Inferior parietal cortex (tissue), 1 donor: ENCODE measurements at regions not wholly inside any gene's neighbourhood (a gene's known extent, or its start where the extent isn't known, plus 50 kb on each side); places are given as distances from the start of the nearest gene placed in this dataset.
"Not testable (repeated sequence)": the region's sequence is repeated elsewhere in the genome, so short reads cannot be mapped to it uniquely, and the experiment has no call there.

Source experiments
- DNase-seq: peaks from one replicate; pipeline ENCODE4 v3.0.0-alpha.2; 2016; ENCODE audit errors: extremely low spot score

DNA sequence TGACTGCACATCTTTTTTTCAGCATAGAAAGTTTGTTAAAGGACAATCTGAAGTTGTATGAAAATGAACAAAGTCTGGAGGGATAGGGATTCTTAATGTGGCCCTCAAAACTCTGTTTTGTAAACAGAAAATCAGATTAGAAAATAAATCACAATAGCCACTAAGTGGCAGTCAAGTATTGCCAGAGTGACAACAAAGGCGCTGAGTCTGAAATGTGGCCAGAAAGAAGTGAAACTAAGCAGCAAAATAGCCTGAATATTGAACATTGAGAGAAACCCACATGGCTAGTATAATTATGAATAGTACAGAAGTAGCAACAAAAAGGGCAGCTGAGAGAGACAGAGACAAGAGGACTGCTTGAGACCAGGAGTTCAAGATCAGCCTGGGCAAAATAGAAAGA, 81.1 kb upstream of the CT45A1 start:
- peak; percentile 8 for DNase-seq

DNA sequence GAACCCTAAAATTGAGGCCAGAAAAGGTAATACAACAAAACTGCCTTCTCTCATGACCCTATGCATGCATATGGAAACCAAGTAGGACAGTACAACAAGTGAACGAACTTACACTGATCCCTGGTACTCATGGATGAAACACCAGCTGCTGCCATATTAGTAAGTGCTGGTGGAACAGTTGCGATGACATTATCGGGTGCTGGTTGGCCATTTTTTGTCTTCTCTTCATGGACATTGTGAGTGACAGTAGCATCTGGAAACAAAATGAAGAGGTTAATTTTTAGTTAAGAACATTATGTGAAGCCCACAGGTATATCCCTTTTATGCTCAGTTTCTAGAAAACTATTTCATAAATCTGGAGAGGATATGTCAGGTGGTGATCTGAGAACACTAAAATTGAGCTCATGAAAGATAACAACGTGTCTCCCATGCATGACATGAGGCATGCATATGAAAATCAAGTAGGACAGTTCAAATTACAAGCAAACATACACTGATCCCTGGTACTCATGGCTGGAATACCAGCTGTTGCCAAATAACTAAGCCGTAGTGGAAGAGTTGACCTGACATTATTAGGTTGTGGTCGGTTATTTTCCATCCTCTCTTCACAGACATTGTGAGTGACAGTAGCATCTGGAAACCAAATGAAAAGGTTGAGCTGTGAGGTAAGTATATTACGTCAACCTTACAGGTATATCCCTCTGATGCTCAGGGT, 74.2 kb upstream of the CT45A1 start:
- no peak for DNase-seq

DNA sequence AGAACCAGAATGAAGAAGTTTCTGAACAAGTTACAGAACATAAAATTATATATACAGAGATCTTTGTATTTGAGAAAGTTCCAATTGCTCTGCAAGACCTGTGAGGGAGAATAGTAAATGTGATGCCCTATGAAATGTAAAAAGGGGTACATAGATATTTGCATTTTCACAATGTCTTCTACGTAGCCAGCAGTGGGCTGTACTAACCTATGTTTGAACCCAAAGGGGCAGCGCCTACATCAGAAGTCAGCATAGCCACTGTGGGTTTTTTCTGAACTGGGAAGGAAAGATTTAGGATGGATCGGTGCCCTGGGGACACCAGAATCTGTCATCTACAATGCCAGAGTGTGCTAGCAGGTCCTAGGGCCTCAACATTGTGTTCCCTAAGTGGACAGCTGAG, 69.5 kb upstream of the CT45A1 start:
- DNase-seq, result no peak

DNA sequence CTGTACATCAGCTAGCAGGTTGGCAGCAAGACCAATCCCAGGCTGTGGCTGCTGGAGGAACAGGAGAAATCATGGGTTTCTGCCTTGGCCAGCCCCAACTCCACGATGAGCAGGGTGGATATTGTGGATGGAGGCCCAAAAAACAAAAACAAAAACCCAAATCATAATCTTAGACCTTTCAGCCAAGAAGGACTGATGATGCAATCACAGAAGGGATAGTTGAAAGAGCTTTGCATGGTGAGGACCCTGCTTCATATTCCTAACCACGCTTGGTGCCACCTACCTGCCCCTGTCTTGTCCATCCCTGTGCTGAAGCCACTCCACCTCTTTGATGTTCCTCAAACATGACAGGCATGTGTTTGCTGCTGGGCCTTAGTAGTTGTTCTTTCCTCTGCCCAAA, 68.8 kb upstream of the CT45A1 start:
- no peak for DNase-seq

DNA sequence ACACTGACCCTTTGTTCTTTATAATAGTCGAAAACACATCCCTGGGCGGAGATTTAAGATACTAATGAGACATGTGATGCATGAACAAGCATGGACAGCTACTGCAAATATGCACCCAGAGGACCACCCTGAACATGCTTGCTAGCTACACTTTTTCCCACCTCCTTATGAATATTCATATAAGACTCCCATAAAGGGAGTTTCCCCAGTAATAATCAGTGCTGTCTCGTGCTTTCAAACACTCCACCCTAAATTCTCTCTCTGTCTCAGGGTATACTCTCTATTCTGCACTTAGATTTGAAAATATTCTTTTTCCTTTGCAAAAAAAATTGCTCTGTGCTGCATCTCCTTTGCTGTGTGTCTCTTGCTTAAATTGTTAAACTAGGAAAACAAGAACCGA, 64.4 kb upstream of the CT45A1 start:
- DNase-seq, result no peak

- DNase-seq, result no peak
These were observed 63.9 kb upstream of the CT45A1 start for GRCh38 chrX:135649561-135649960.

DNA sequence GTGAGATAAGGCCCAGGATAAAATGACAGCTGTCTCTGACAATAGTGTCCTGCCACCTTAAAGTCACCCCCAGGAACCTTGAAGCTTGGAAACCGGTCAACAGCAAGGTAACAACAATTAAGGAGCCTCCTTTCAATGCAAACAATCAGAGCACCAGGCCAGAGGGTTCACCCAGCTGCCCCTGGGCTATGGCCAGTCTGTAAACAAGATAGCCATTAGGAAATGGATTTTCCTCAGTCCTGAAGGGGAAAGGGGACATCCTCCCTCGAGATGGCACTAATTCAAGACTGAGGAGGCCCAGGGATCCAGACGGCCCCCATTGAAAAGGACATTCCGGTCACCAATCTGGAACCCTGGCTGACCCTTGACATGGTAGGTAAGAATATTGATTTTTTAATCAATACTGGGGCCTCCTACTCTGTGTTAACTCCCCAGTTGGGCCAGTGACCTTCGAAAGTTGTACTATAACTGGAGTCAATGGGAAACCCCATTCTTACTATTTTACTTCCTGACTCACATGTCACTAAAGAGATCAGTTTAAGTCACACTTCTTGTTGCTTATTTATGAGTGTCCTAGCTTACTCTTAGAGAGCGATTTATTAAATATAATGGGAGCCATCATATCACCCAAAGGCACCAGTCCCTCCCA, 61.7 kb upstream of the CT45A1 start:
- no peak for DNase-seq

GRCh38 chrX:135652602-135653001, 60.8 kb upstream of the CT45A1 start:
- no peak for DNase-seq

- not testable (repeated sequence) for DNase-seq
These were observed 55.3 kb upstream of the CT45A1 start for GRCh38 chrX:135657952-135658654.
